HG02852 (cell line): ENCODE measurements at regions not wholly inside any gene's neighbourhood (a gene's known extent, or its start where the extent isn't known, plus 50 kb on each side); places are given as distances from the start of the nearest gene placed in this dataset.

Source experiments
- ATAC-seq: cut with Tn5 transposase; IDR thresholded peaks from one replicate; pipeline ENCODE4 v1.9.1; 2021; ENCODE audit warnings: mild to moderate bottlenecking, moderate library complexity; ENCODE audit not compliant: unreplicated experiment

DNA sequence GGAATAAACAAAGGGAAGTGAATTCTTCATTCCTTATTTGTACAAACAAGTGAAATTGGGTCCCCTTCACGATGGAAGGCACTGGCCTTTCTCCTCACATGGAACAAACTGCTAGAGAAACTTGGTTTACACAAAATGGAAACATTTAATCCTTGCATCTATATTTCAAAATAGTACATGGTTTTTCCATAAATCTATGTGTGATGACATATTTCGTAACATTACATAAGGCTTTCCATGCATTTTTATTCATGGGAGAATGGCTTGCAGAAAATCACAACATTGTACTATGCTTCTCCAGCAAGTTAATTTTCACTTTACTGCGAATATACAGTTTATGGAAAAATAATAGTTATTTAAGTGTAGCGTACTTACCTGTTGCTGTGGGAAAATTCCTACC, 81.0 kb upstream of the CDIN1 start:
- ATAC-seq: no peak

GRCh38 chr15:36498916-36499315, 80.5 kb upstream of the CDIN1 start:
- ATAC-seq: no peak

- no peak for ATAC-seq
Observed at GRCh38 chr15:36499412-36500389, 79.7 kb upstream of the CDIN1 start.

- peak; percentile 93 for ATAC-seq
Observed at GRCh38 chr15:36501063-36501678, 78.3 kb upstream of the CDIN1 start.

GRCh38 chr15:36502509-36502908, 76.9 kb upstream of the CDIN1 start:
- ATAC-seq: no peak

DNA sequence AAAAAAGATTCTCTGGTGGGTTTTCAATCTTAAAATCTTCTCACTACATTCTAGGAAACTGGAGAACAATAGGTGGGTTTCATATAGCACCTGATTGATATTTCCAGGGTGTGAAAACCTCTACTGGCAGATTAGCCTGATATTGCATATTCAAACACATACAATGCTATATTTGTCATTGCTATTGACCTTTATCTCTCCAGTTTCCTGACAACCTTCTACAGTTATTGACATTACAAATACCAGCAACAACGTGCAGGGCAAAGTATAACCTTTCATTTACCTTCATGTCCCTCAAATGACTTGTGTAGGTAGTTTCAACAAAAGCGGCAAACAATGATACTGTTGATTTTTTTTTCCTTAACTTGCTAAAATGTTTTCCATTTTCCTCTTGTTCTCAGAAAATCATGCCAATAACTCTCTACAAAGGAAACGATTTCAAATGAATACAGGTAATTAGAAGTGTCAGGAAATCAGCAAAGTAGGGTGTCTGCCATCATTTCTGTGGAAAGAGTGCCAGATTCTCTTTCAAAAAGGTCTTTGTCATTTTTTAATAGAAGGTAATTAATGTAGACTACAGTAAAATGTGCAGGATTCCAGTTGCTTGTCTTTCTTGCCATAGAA, 72.6 kb upstream of the CDIN1 start:
- no peak for ATAC-seq

- ATAC-seq: no peak
Observed at GRCh38 chr15:36507458-36507857, 72.0 kb upstream of the CDIN1 start.

DNA sequence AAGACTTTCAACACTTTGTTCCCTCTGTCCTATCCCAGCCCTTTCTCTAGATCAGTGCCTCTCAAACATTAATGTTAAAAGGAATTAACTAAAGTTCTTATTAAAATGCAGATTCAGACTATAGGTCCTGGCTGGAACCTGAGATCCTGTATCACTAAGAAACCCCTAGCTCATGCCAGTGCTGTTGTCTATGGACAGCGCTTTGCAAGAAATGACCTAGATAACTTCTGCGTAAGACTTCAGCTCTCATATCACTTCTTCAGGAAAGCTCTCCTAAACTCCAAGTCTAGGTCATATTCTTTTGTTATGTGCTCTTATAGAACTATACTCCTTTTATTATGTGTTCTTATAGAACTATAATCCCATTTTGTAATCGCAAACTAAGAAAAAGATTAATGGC, 67.8 kb upstream of the CDIN1 start:
- no peak for ATAC-seq

DNA sequence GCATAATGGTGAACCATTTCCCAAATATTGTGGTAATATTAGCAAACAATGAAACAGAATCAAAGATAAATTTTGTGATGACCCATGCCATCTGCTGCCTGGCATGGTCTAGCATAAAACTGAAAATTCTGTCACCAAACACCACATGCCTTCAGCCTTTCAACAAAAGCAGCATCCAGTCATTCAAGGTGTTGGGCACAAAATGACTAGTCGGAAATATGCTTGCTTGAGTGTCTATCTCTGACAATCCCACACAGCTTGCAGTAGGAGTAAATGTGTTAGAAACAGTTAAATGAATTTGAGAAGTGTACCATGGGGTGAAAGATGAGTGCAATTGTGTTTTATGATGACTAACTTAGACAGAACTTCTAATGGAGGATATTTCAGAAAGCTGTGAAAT, 61.7 kb upstream of the CDIN1 start:
- ATAC-seq: no peak

GRCh38 chr15:36519067-36519466, 60.4 kb upstream of the CDIN1 start:
- ATAC-seq: no peak

DNA sequence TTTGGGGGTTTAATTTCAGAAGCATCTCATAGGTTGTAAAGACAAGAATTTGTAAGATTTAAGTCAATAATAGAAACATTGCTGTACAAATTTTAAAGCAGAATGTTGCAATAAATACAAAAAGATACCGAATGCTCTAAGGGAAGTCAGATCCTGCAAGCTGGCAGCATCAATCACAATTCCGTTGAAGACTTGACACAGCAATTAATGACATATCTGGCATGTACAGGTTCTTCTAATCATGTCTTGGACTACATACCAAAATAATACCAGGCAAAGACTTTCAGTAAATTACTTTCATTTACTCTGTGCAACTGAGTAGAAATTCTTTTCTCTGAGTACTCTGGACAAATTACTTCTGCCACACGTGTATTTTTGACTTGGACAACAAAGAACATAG, 54.0 kb upstream of the CDIN1 start:
- ATAC-seq: no peak

GRCh38 chr15:36527235-36528162, 51.9 kb upstream of the CDIN1 start:
- no peak for ATAC-seq

DNA sequence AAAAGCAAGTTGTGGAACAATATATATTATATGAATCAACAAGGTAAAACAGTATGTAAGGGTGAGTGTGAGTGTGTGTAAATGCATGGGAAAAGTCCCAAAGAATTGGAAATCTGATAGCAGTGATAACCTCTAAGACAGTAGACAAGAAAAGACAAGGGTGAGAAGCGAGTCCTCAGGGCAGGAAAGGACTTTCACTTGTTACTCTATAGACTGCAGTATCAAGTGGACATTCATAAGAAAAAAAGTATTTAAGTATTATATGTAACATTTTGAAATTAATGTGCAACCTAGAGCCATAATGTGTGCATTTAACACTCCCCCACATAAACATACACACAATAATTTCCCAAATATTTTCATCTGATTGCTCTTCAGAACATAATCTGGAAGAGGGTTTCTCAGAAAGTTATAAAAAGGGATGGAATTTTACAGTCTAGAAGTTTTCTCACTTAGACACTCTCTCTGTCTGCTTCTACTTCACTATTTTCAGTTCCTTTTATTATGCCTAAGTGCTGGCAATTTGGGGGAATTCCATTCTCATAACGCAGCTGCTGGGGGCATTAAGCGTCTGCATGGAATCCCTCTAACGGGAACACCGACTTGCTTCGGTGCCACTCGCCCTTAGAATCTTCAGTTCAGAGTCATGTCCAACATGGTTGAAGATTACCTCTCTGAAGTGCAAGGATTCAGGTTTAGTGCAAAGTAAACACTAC, 50.0 kb upstream of the CDIN1 start:
- peak; percentile 74 for ATAC-seq
